Cardiac muscle cell (in vitro differentiated cells and primary cell): ENCODE measurements at regions not wholly inside any gene's neighbourhood (a gene's known extent, or its start where the extent isn't known, plus 50 kb on each side); places are given as distances from the start of the nearest gene placed in this dataset.

Source experiments
- DNase-seq, 2 donors: peaks; one replicate each; pipeline versions ENCODE4 v3.0.0 to v3.0.0-alpha.2; 2010 to 2017; ENCODE audit warnings: low read depth in 1 of 2, low spot score in 1 of 2
- H3K27ac ChIP-seq: fragments of 200-600 bp; sonication (generic); 2 replicates; pipeline ENCODE4 v1.5.1; 2016
- H3K27me3 ChIP-seq: fragments of 200-600 bp; sonication (generic); 2 replicates; pipeline ENCODE4 v1.6.0; 2016; ENCODE audit warnings: control low read depth
- H3K36me3 ChIP-seq: fragments of 200-600 bp; sonication (generic); 2 replicates; pipeline ENCODE4 v1.5.1; 2016; ENCODE audit warnings: control low read depth
- H3K4me1 ChIP-seq: fragments of 200-600 bp; sonication (generic); 2 replicates; pipeline ENCODE4 v1.8.1; 2017; ENCODE audit warnings: low read depth, mild to moderate bottlenecking, mixed run types
- H3K4me3 ChIP-seq: fragments of 200-600 bp; sonication (generic); 2 replicates; pipeline ENCODE4 v1.5.1; 2016; ENCODE audit warnings: mild to moderate bottlenecking
- H3K9me3 ChIP-seq: fragments of 200-600 bp; sonication (generic); 2 replicates; pipeline ENCODE4 v1.5.1; 2017; ENCODE audit warnings: low read depth, mild to moderate bottlenecking, control low read depth
- CTCF ChIP-seq: IDR thresholded peaks from 2 replicates; pipeline ENCODE4 v1.5.1; 2012; ENCODE audit warnings: low read depth, mild to moderate bottlenecking, low read length

- Histone ChIP-seq H3K9me3 (no peaks in the 10 kb centered on the region), H3K27ac (no peak overlapping the region), H3K4me3 (no peak overlapping the region), H3K36me3 (no peaks in the 10 kb centered on the region), H3K27me3 (no peaks in the 10 kb centered on the region), H3K4me1 (peaks cover 3% of the 10 kb centered on the region)
- TF ChIP-seq CTCF: no peak
- no peak for DNase-seq
These were observed 179.3 kb upstream of the UBE3A start for GRCh38 chr15:25618161-25618560.

- H3K27me3 ChIP-seq: no peaks in the 10 kb centered on the region
- no peak for TF ChIP-seq CTCF
- DNase-seq: no peak
- no peaks in the 10 kb centered on the region for H3K36me3 ChIP-seq
- no peaks in the 10 kb centered on the region for H3K9me3 ChIP-seq
- no peak overlapping the region for H3K4me3 ChIP-seq
- H3K27ac ChIP-seq: no peak overlapping the region
- H3K4me1 ChIP-seq: peaks cover 3% of the 10 kb centered on the region
These were observed 177.6 kb upstream of the UBE3A start for GRCh38 chr15:25616471-25616870.

- peaks cover 3% of the 10 kb centered on the region for H3K4me1 ChIP-seq
- no peaks in the 10 kb centered on the region for H3K36me3 ChIP-seq
- H3K27me3 ChIP-seq: no peaks in the 10 kb centered on the region
- H3K27ac ChIP-seq: no peak overlapping the region
- no peak overlapping the region for H3K4me3 ChIP-seq
- DNase-seq: peak in 1 of 2 donors; percentile 39
- no peaks in the 10 kb centered on the region for H3K9me3 ChIP-seq
- TF ChIP-seq CTCF: no peak
These were observed 174.3 kb upstream of the UBE3A start for GRCh38 chr15:25613134-25613533.

DNA sequence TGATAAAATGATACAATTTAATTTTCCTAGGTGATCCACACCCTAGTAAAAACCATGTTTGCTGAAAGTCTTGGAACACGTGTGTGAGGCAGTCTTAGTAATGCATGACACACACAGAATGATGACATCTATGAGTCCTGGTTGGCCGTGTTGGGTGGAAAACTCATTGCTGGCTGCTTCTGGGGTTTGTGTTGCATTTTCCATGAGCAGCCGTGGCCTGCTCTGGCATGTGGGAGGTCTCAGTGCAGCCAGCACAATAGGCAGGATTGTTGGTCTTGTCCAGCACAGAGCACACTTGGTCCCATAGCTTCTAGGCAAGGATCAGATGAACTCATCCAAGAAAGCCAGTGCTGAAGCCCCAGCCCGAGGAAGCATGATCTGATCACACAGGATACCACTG is 172.8 kb upstream of the UBE3A start:
- H3K36me3 ChIP-seq: no peaks in the 10 kb centered on the region
- no peak for TF ChIP-seq CTCF
- no peak overlapping the region for H3K4me3 ChIP-seq
- no peaks in the 10 kb centered on the region for H3K9me3 ChIP-seq
- H3K27me3 ChIP-seq: no peaks in the 10 kb centered on the region
- H3K4me1 ChIP-seq: peaks cover 3% of the 10 kb centered on the region
- no peak overlapping the region for H3K27ac ChIP-seq
- DNase-seq: no peak

DNA sequence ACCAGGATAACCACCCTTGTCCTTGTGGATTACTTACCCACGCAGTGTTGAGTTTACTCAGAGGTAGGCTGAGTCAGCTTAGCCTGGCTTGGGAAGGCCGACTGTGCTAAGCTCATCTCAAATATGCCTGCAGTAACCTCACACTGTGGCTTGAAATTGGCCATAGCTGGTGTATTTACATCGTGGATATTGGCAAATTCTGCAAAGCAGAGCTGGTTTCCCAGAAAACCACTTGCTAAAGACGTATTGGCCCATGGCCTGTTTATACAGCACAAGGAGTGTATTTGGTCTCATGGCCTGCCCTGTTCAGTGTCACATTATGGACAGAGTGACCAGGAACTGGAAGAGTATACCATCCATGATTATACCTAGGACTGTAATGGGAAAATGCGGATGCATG is 170.5 kb upstream of the UBE3A start:
- H3K27me3 ChIP-seq: no peaks in the 10 kb centered on the region
- H3K4me1 ChIP-seq: peaks cover 3% of the 10 kb centered on the region
- H3K4me3 ChIP-seq: no peak overlapping the region
- TF ChIP-seq CTCF: no peak
- no peak overlapping the region for H3K27ac ChIP-seq
- H3K36me3 ChIP-seq: no peaks in the 10 kb centered on the region
- no peak for DNase-seq
- H3K9me3 ChIP-seq: no peaks in the 10 kb centered on the region

DNA sequence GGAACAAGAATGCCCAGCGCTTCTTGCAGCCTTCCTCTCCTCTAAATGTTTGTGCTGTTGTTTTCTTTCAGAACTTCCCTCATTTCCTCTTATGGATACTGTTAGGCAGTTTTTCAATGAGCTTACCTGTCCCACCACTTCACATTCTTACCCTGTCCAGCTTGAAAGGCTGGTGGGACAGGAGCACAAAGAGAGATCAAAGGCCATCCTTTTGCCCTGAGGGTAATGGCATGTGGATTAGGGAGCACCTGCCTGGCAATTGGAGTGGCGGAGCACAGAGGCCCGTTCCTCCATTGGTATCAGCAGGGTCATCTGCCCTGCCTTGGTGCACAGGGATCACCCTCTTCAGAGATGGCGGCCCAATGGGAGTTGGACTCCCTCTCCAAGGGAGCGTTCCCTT is 170.1 kb upstream of the UBE3A start:
- no peaks in the 10 kb centered on the region for H3K36me3 ChIP-seq
- no peaks in the 10 kb centered on the region for H3K9me3 ChIP-seq
- DNase-seq: no peak
- H3K27me3 ChIP-seq: no peaks in the 10 kb centered on the region
- peaks cover 3% of the 10 kb centered on the region for H3K4me1 ChIP-seq
- H3K27ac ChIP-seq: no peak overlapping the region
- no peak for TF ChIP-seq CTCF
- no peak overlapping the region for H3K4me3 ChIP-seq
